ENCODE measurements at regions not wholly inside any gene's neighbourhood (a gene's known extent, or its start where the extent isn't known, plus 50 kb on each side); places are given as distances from the start of the nearest gene placed in this dataset.
"Not testable (repeated sequence)": the region's sequence is repeated elsewhere in the genome, so short reads cannot be mapped to it uniquely, and the experiment has no call there.

DNA sequence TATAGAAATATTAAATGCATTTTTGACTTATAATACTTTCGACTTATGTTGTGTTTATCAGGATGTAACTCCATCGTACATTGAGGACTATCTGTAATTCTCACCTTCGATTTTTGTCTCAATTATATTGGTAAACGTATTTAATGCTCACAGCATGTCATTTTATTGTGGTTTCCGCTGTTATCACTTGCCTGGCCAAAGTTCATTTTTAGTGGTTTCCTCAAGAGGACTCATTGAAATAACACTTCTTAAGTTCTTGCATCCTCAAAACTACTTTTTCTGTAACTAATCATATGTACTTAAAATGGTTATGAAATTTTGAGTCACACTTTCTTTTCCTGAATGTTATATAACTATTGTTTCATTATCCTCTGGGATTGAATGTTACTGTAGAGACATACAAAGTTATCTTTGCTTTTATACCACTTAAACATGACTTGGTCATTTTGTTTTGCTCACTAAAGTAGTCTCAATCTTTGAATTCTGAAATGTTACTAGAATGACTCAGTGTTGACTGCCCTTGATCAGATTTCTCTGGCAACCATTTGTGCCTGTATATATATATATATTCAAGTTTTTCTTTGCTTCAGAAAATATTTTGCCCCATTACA, 289.6 kb upstream of the PROX1 start:
- no peak overlapping the region for H3K27ac Mint-ChIP-seq
- no peak for DNase-seq (ENCODE audit: low spot score)
- H3K4me2 ChIP-seq = no peak overlapping the region
- no peaks in the 10 kb centered on the region for H3K79me2 ChIP-seq (ENCODE audit: low read depth)
- TF ChIP-seq EZH2 (IDR thresholded peaks at IDR 0.05) = no peak
- H3K9ac ChIP-seq = no peak overlapping the region
- no peaks in the 10 kb centered on the region for H3K9me3 ChIP-seq (ENCODE audit: low read depth)
- H3K4me1 Mint-ChIP-seq = no peaks in the 10 kb centered on the region
- no peaks in the 10 kb centered on the region for H4K20me1 ChIP-seq (ENCODE audit: low read depth)
- H3K27me3 ChIP-seq = no peaks in the 10 kb centered on the region
- peaks cover 8% of the 10 kb centered on the region for H3K4me1 ChIP-seq
- H3K27me3 Mint-ChIP-seq (ENCODE audit: insufficient read depth, low read depth) = peaks cover 2% of the 10 kb centered on the region
- no peak overlapping the region for H2AFZ ChIP-seq (replicated peaks)
- H3K4me3 Mint-ChIP-seq = no peak overlapping the region
- H3K9me3 Mint-ChIP-seq = peaks cover 2% of the 10 kb centered on the region
- H3K4me3 ChIP-seq = no peak overlapping the region
- no peak overlapping the region for H3K27ac ChIP-seq
- H3F3A ChIP-seq (ENCODE audit: low read depth) = no peaks in the 10 kb centered on the region
- no peaks in the 10 kb centered on the region for H3K36me3 ChIP-seq
- no peaks in the 10 kb centered on the region for H3K36me3 Mint-ChIP-seq

- Mint-ChIP-seq H3K4me3 (no peak overlapping the region), H3K36me3 (no peaks in the 10 kb centered on the region), H3K9me3 (peaks cover 10% of the 10 kb centered on the region), H3K27me3 (ENCODE audit: insufficient read depth, low read depth) (no peaks in the 10 kb centered on the region), H3K27ac (no peak overlapping the region), H3K4me1 (no peaks in the 10 kb centered on the region)
- Histone ChIP-seq H3K79me2 (ENCODE audit: low read depth) (no peaks in the 10 kb centered on the region), H4K20me1 (ENCODE audit: low read depth) (no peaks in the 10 kb centered on the region), H3K4me1 (no peaks in the 10 kb centered on the region), H3K36me3 (no peaks in the 10 kb centered on the region), H3K27ac (no peak overlapping the region), H3K9ac (no peak overlapping the region), H3K4me3 (no peak overlapping the region), H3F3A (ENCODE audit: low read depth) (no peaks in the 10 kb centered on the region), H3K27me3 (no peaks in the 10 kb centered on the region), H2AFZ (replicated peaks) (no peak overlapping the region), H3K9me3 (ENCODE audit: low read depth) (no peaks in the 10 kb centered on the region), H3K4me2 (no peak overlapping the region)
- no peak for DNase-seq (ENCODE audit: low spot score)
- TF ChIP-seq EZH2 (IDR thresholded peaks at IDR 0.05) (no peak), EZH2phosphoT487 (IDR thresholded peaks at IDR 0.05) (no peak)
- TF ChIP-seq, protein P1, sequence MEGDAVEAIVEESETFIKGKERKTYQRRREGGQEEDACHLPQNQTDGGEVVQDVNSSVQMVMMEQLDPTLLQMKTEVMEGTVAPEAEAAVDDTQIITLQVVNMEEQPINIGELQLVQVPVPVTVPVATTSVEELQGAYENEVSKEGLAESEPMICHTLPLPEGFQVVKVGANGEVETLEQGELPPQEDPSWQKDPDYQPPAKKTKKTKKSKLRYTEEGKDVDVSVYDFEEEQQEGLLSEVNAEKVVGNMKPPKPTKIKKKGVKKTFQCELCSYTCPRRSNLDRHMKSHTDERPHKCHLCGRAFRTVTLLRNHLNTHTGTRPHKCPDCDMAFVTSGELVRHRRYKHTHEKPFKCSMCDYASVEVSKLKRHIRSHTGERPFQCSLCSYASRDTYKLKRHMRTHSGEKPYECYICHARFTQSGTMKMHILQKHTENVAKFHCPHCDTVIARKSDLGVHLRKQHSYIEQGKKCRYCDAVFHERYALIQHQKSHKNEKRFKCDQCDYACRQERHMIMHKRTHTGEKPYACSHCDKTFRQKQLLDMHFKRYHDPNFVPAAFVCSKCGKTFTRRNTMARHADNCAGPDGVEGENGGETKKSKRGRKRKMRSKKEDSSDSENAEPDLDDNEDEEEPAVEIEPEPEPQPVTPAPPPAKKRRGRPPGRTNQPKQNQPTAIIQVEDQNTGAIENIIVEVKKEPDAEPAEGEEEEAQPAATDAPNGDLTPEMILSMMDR (IDR thresholded peaks at IDR 0.05) = no peak
Observed at GRCh38 chr1:213702703-213703102, 285.1 kb upstream of the PROX1 start.

GRCh38 chr1:213704941-213705340, 282.8 kb upstream of the PROX1 start:
- Histone ChIP-seq H3K4me2 (no peak overlapping the region), H3K4me3 (no peak overlapping the region), H3K9me3 (ENCODE audit: low read depth) (no peaks in the 10 kb centered on the region), H3F3A (ENCODE audit: low read depth) (no peaks in the 10 kb centered on the region), H3K36me3 (no peaks in the 10 kb centered on the region), H3K79me2 (ENCODE audit: low read depth) (no peaks in the 10 kb centered on the region), H3K4me1 (no peaks in the 10 kb centered on the region), H3K27me3 (no peaks in the 10 kb centered on the region), H3K9ac (no peak overlapping the region), H2AFZ (replicated peaks) (no peak overlapping the region), H3K27ac (no peak overlapping the region), H4K20me1 (ENCODE audit: low read depth) (no peaks in the 10 kb centered on the region)
- no peak for DNase-seq (ENCODE audit: low spot score)
- Mint-ChIP-seq H3K36me3 (no peaks in the 10 kb centered on the region), H3K9me3 (peaks cover 18% of the 10 kb centered on the region), H3K4me1 (no peaks in the 10 kb centered on the region), H3K27me3 (ENCODE audit: insufficient read depth, low read depth) (no peaks in the 10 kb centered on the region), H3K27ac (no peak overlapping the region), H3K4me3 (no peak overlapping the region)
- TF ChIP-seq, protein P1 (IDR thresholded peaks at IDR 0.05) = no peak
- TF ChIP-seq EZH2 (IDR thresholded peaks at IDR 0.05) (no peak), EZH2phosphoT487 (IDR thresholded peaks at IDR 0.05) (no peak)

DNA sequence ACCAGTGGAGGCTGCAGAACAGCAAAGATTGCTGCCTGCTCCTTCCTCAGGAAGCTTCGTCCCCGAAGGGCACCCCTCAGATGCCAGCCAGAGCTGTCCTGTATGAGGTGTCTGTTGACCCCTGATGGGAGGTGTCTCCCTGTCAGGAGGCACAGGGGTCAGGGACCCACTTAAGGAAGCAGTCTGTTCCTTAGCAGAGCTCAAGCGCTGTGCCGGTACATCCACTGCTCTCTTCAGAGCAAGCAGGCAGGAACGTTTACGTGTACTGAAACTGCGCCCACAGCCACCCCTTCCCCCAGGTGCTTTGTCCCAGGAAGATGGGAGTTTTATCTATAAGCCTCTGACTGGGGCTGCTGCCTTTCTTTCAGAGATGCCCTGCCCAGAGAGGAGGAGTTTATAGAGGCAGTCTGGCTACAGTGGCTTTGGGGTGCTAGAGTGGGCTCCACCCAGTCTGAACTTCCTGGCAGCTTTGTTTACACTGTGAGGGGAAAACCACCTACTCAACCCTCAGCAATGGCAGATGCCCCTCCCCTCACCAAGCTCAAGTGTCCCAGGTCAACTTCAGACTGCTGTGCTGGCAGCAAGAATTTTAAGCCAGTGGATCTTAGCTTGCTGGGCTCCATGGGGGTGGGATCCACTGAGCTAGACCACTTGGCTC, 275.8 kb upstream of the PROX1 start:
- H3K27me3 ChIP-seq; H3K4me1 Mint-ChIP-seq; H3K36me3 ChIP-seq; H2AFZ ChIP-seq (replicated peaks); H4K20me1 ChIP-seq (ENCODE audit: low read depth); H3F3A ChIP-seq (ENCODE audit: low read depth); H3K4me3 Mint-ChIP-seq; H3K27me3 Mint-ChIP-seq (ENCODE audit: insufficient read depth, low read depth); H3K27ac Mint-ChIP-seq; H3K9me3 ChIP-seq (ENCODE audit: low read depth); H3K79me2 ChIP-seq (ENCODE audit: low read depth); H3K27ac ChIP-seq; H3K4me3 ChIP-seq; H3K36me3 Mint-ChIP-seq; DNase-seq (ENCODE audit: low spot score); H3K9ac ChIP-seq; H3K4me2 ChIP-seq: not testable (repeated sequence)
- peaks cover 12% of the 10 kb centered on the region for H3K9me3 Mint-ChIP-seq
- H3K4me1 ChIP-seq = peaks cover 17% of the 10 kb centered on the region

Data from neural progenitor cell (in vitro differentiated cells).